Stimulated activated naive CD8-positive, alpha-beta T cell treated with anti-CD3 and anti-CD28 coated beads, Interleukin-15, Interleukin-2, amounts not matched to agents 100 ng/mL and 50 ng/mL, for 24 hours (primary cell): ENCODE measurements at regions not wholly inside any gene's neighbourhood (a gene's known extent, or its start where the extent isn't known, plus 50 kb on each side); places are given as distances from the start of the nearest gene placed in this dataset.
"Not testable (repeated sequence)": the region's sequence is repeated elsewhere in the genome, so short reads cannot be mapped to it uniquely, and the experiment has no call there.

Experiments used
- H3K27ac Mint-ChIP-seq: one replicate; pipeline ENCODE4 v1.8.0; 2021; ENCODE audit warnings: mild to moderate bottlenecking, mixed read lengths
- H3K27me3 Mint-ChIP-seq: one replicate; pipeline ENCODE4 v1.8.0; 2021; ENCODE audit warnings: mixed read lengths
- H3K36me3 Mint-ChIP-seq: one replicate; pipeline ENCODE4 v1.8.0; 2021; ENCODE audit warnings: low read depth, mixed read lengths
- H3K4me1 Mint-ChIP-seq: one replicate; pipeline ENCODE4 v1.8.0; 2021; ENCODE audit warnings: low read depth, mixed read lengths
- H3K4me3 Mint-ChIP-seq: one replicate; pipeline ENCODE4 v1.8.0; 2021; ENCODE audit warnings: mild to moderate bottlenecking, mixed read lengths
- H3K9me3 Mint-ChIP-seq: one replicate; pipeline ENCODE4 v1.8.0; 2021; ENCODE audit warnings: mixed read lengths

- H3K4me1 Mint-ChIP-seq, result peaks cover 7% of the 10 kb centered on the region
- H3K4me3 Mint-ChIP-seq, result no peak overlapping the region
- no peak overlapping the region for H3K27ac Mint-ChIP-seq
- H3K27me3 Mint-ChIP-seq, result no peaks in the 10 kb centered on the region
- no peaks in the 10 kb centered on the region for H3K36me3 Mint-ChIP-seq
- peaks cover 4% of the 10 kb centered on the region for H3K9me3 Mint-ChIP-seq
Observed at GRCh38 chrX:13179100-13179499, 134.7 kb upstream of the FAM9C start.

- no peak overlapping the region for H3K4me3 Mint-ChIP-seq
- no peaks in the 10 kb centered on the region for H3K27me3 Mint-ChIP-seq
- peaks cover 7% of the 10 kb centered on the region for H3K4me1 Mint-ChIP-seq
- H3K27ac Mint-ChIP-seq, result no peak overlapping the region
- H3K36me3 Mint-ChIP-seq, result no peaks in the 10 kb centered on the region
- H3K9me3 Mint-ChIP-seq, result peaks cover 4% of the 10 kb centered on the region
Observed at GRCh38 chrX:13177921-13178566, 133.6 kb upstream of the FAM9C start.

- H3K9me3 Mint-ChIP-seq, result no peaks in the 10 kb centered on the region
- H3K36me3 Mint-ChIP-seq, result no peaks in the 10 kb centered on the region
- no peak overlapping the region for H3K4me3 Mint-ChIP-seq
- H3K4me1 Mint-ChIP-seq, result peaks cover 3% of the 10 kb centered on the region
- no peak overlapping the region for H3K27ac Mint-ChIP-seq
- H3K27me3 Mint-ChIP-seq, result no peaks in the 10 kb centered on the region
Observed at GRCh38 chrX:13175056-13175455, 130.6 kb upstream of the FAM9C start.

- Mint-ChIP-seq H3K27ac (no peak overlapping the region), H3K9me3 (peaks cover 3% of the 10 kb centered on the region), H3K27me3 (no peaks in the 10 kb centered on the region), H3K4me1 (peaks cover 27% of the 10 kb centered on the region), H3K36me3 (no peaks in the 10 kb centered on the region), H3K4me3 (no peak overlapping the region)
Observed at GRCh38 chrX:13170966-13171558, 126.6 kb upstream of the FAM9C start.

GRCh38 chrX:13169684-13170083 is 125.3 kb upstream of the FAM9C start:
- Mint-ChIP-seq H3K9me3 (peaks cover 3% of the 10 kb centered on the region), H3K36me3 (no peaks in the 10 kb centered on the region), H3K27ac (no peak overlapping the region), H3K4me3 (no peak overlapping the region), H3K4me1 (peaks cover 27% of the 10 kb centered on the region), H3K27me3 (no peaks in the 10 kb centered on the region)

- peaks cover 27% of the 10 kb centered on the region for H3K4me1 Mint-ChIP-seq
- peak overlapping the region; percentile 47 for H3K4me3 Mint-ChIP-seq
- peak overlapping the region; percentile 76 for H3K27ac Mint-ChIP-seq
- no peaks in the 10 kb centered on the region for H3K27me3 Mint-ChIP-seq
- H3K9me3 Mint-ChIP-seq, result peaks cover 3% of the 10 kb centered on the region
- no peaks in the 10 kb centered on the region for H3K36me3 Mint-ChIP-seq
Observed at GRCh38 chrX:13168269-13168668, 123.8 kb upstream of the FAM9C start.

- Mint-ChIP-seq H3K4me1 (peaks cover 27% of the 10 kb centered on the region), H3K36me3 (no peaks in the 10 kb centered on the region), H3K9me3 (peaks cover 3% of the 10 kb centered on the region), H3K4me3 (peak overlapping the region; percentile 47), H3K27ac (peak overlapping the region; percentile 76), H3K27me3 (no peaks in the 10 kb centered on the region)
Observed at GRCh38 chrX:13167481-13168231, 123.2 kb upstream of the FAM9C start.

- Mint-ChIP-seq H3K4me3 (no peak overlapping the region), H3K36me3 (no peaks in the 10 kb centered on the region), H3K4me1 (peaks cover 27% of the 10 kb centered on the region), H3K27me3 (no peaks in the 10 kb centered on the region), H3K9me3 (peaks cover 3% of the 10 kb centered on the region), H3K27ac (no peak overlapping the region)
Observed at GRCh38 chrX:13165266-13166189, 121.1 kb upstream of the FAM9C start.

- Mint-ChIP-seq H3K36me3 (no peaks in the 10 kb centered on the region), H3K27ac (no peak overlapping the region), H3K4me1 (peaks cover 27% of the 10 kb centered on the region), H3K9me3 (peaks cover 3% of the 10 kb centered on the region), H3K27me3 (no peaks in the 10 kb centered on the region), H3K4me3 (no peak overlapping the region)
Observed at GRCh38 chrX:13164611-13165010, 120.2 kb upstream of the FAM9C start.

- H3K4me3 Mint-ChIP-seq, result no peak overlapping the region
- peaks cover 15% of the 10 kb centered on the region for H3K4me1 Mint-ChIP-seq
- no peaks in the 10 kb centered on the region for H3K36me3 Mint-ChIP-seq
- H3K9me3 Mint-ChIP-seq, result no peaks in the 10 kb centered on the region
- H3K27me3 Mint-ChIP-seq, result no peaks in the 10 kb centered on the region
- no peak overlapping the region for H3K27ac Mint-ChIP-seq
Observed at GRCh38 chrX:13162772-13163410, 118.5 kb upstream of the FAM9C start.

- no peaks in the 10 kb centered on the region for H3K27me3 Mint-ChIP-seq
- no peaks in the 10 kb centered on the region for H3K36me3 Mint-ChIP-seq
- no peaks in the 10 kb centered on the region for H3K9me3 Mint-ChIP-seq
- no peak overlapping the region for H3K27ac Mint-ChIP-seq
- H3K4me1 Mint-ChIP-seq, result no peaks in the 10 kb centered on the region
- no peak overlapping the region for H3K4me3 Mint-ChIP-seq
Observed at GRCh38 chrX:13159886-13160285, 115.5 kb upstream of the FAM9C start.

- no peaks in the 10 kb centered on the region for H3K36me3 Mint-ChIP-seq
- no peaks in the 10 kb centered on the region for H3K27me3 Mint-ChIP-seq
Observed at GRCh38 chrX:13158911-13159310, 114.5 kb upstream of the FAM9C start.

GRCh38 chrX:13155550-13155949 is 111.1 kb upstream of the FAM9C start:
- H3K36me3 Mint-ChIP-seq, H3K9me3 Mint-ChIP-seq, H3K4me3 Mint-ChIP-seq, H3K27ac Mint-ChIP-seq, H3K27me3 Mint-ChIP-seq: not testable (repeated sequence)
- peaks cover 18% of the 10 kb centered on the region for H3K4me1 Mint-ChIP-seq

More at GRCh38 chrX:13158911-13159310, 114.5 kb upstream of the FAM9C start:
- Mint-ChIP-seq H3K9me3 (peaks cover 5% of the 10 kb centered on the region), H3K4me3 (no peak overlapping the region), H3K4me1 (peaks cover under 1% of the 10 kb centered on the region), H3K27ac (no peak overlapping the region)

GRCh38 chrX:13153796-13154195 is 109.4 kb upstream of the FAM9C start:
- Mint-ChIP-seq H3K9me3 (peaks cover 9% of the 10 kb centered on the region), H3K4me1 (peaks cover 18% of the 10 kb centered on the region), H3K27ac (no peak overlapping the region), H3K36me3 (no peaks in the 10 kb centered on the region), H3K4me3 (no peak overlapping the region), H3K27me3 (no peaks in the 10 kb centered on the region)
